Tibial nerve (tissue), 4 donors: ENCODE measurements at regions not wholly inside any gene's neighbourhood (a gene's known extent, or its start where the extent isn't known, plus 50 kb on each side); places are given as distances from the start of the nearest gene placed in this dataset.

Experiments used
- DNase-seq, 2 donors: peaks; one replicate each; pipeline ENCODE4 v3.0.0-alpha.2; 2019; ENCODE audit warnings: low spot score in 2 of 2
- H3K27ac ChIP-seq, 4 donors: fragments of 200-600 bp; sonication (generic) in 3 of 4; one replicate each; pipeline ENCODE4 v1.5.1; 2017 to 2019; ENCODE audit warnings: mild to moderate bottlenecking in 1 of 4
- H3K27me3 ChIP-seq, 2 donors: fragments of 200-600 bp; sonication (generic) in 1 of 2; one replicate each; pipeline versions ENCODE4 v1.5.1 to v1.6.0; 2017 to 2019
- H3K36me3 ChIP-seq, 3 donors: fragments of 200-600 bp; sonication (generic); one replicate each; pipeline ENCODE4 v1.5.1; 2018 to 2019
- H3K4me1 ChIP-seq, 4 donors: fragments of 200-600 bp; sonication (generic) in 3 of 4; one replicate each; pipeline ENCODE4 v1.5.1; 2017 to 2019
- H3K4me3 ChIP-seq, 4 donors: fragments of 200-600 bp; sonication (generic) in 3 of 4; one replicate each; pipeline ENCODE4 v1.5.1; 2017 to 2019; ENCODE audit warnings: mild to moderate bottlenecking in 1 of 4, moderate library complexity in 1 of 4
- H3K9me3 ChIP-seq, 4 donors: fragments of 200-600 bp; sonication (generic) in 3 of 4; one replicate each; pipeline ENCODE4 v1.5.1; 2017 to 2019
- CTCF ChIP-seq, 5 experiments: fragments of 200-600 bp in 3 of 5; fragments of 450-650 bp in 2 of 5; sonication (generic) in 3 of 5; IDR thresholded peaks; one replicate each; pipeline ENCODE4 v1.5.1; 2016 to 2019; ENCODE audit warnings: antibody characterized with exemption in 5 of 5, mild to moderate bottlenecking in 3 of 5, moderate library complexity in 2 of 5
- EP300 ChIP-seq, 2 donors: sonication (generic); formaldehyde crosslinking; IDR thresholded peaks; one replicate each; pipeline ENCODE4 v1.6.1; 2017; ENCODE audit warnings: antibody characterized with exemption in 2 of 2, mild to moderate bottlenecking in 1 of 2
- POLR2A ChIP-seq, 2 donors: fragments of 450-650 bp; IDR thresholded peaks; one replicate each; pipeline ENCODE4 v1.6.1; 2017; ENCODE audit warnings: antibody characterized with exemption in 2 of 2, mild to moderate bottlenecking in 2 of 2, moderate library complexity in 2 of 2
- WGBS, 2 donors: methylation state at CpG; one replicate each; pipeline ENCODE4 v1.1.5; 2018; 5-methylcytosine and 5-hydroxymethylcytosine counted together

DNA sequence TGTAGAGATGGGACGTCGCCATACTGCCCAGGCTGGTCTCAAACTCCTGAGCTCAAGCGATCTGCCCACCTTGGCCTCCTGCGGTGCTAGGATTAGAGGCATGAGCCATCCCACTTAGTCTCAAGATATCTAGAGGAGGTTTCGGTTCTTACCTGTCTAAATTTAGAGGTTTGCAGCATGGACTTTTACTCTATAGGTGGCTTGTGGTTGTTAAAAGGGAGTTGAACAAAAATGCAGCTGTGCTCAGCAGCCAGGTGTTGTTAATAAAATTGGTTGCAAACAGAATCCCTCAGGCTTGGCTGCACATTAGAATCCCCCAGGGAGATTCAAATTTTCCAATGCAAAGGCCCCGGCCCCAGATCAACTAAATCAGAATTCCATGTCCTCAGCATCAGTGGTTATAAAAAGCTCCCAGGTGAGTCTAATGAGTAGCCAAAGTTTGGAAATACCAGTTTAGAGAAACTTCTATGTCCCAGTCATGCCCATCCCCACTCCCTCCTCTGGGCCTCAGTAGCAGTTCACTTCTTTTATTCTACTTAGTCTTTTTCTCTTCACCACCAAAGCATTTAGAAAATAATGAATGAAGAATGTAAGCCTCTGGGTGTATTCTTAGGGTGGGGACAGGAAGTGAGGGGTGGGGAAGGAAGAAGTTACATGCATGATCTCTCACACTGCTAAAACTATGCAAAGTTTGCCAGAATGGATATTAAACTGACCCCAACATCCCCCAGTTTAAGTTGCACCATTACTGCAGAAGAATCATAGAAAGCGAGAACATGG lies 471.0 kb downstream of the COG6 start:
- DNase-seq: no peak
- no peak overlapping the region for H3K4me3 ChIP-seq
- no peak for TF ChIP-seq POLR2A (IDR thresholded peaks at IDR 0.05)
- TF ChIP-seq EP300 (IDR thresholded peaks at IDR 0.05): no peak
- no peaks in the 10 kb centered on the region for H3K27me3 ChIP-seq
- WGBS, 2 donors: 88 to 89% methylated on average over 7 of the region's 7 CpGs
- H3K36me3 ChIP-seq: no peaks in the 10 kb centered on the region
- H3K4me1 ChIP-seq: peaks cover 0 to 18% (median 0%) of the 10 kb centered on the region in 4 donors
- no peak overlapping the region for H3K27ac ChIP-seq
- no peaks in the 10 kb centered on the region for H3K9me3 ChIP-seq

DNA sequence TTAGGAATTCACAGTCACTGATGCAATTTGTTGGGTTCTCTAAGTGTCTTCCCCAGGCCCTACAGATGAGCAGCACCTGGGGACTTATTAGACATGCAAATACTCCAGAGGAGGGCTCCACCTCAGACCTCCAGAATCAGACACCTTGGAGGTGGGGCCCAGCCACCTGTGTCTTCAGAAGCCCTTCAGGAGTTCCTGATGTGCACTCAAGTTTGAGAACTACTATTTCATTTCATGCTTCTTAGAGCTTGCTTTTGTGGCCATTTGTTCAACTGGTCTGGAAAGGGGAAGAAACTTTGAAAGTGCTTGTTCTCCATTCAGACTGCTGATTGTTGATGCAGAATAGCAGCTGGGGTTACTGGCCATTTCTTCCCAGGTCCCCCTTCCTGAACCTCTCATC lies 472.0 kb downstream of the COG6 start:
- no peak overlapping the region for H3K27ac ChIP-seq
- H3K27me3 ChIP-seq: no peaks in the 10 kb centered on the region
- no peak overlapping the region for H3K4me3 ChIP-seq
- DNase-seq: no peak
- peaks cover 0 to 9% (median 0%) of the 10 kb centered on the region in 4 donors for H3K4me1 ChIP-seq
- H3K36me3 ChIP-seq: no peaks in the 10 kb centered on the region
- no peaks in the 10 kb centered on the region for H3K9me3 ChIP-seq
- TF ChIP-seq POLR2A (IDR thresholded peaks at IDR 0.05): no peak

GRCh38 chr13:40127925-40128324 lies 472.5 kb downstream of the COG6 start:
- H3K36me3 ChIP-seq: no peaks in the 10 kb centered on the region
- no peak overlapping the region for H3K27ac ChIP-seq
- H3K4me1 ChIP-seq: peaks cover 0 to 8% (median 0%) of the 10 kb centered on the region in 4 donors
- H3K9me3 ChIP-seq: no peaks in the 10 kb centered on the region
- DNase-seq: no peak
- TF ChIP-seq EP300 (IDR thresholded peaks at IDR 0.05): no peak
- H3K27me3 ChIP-seq: no peaks in the 10 kb centered on the region
- H3K4me3 ChIP-seq: no peak overlapping the region
- 86 to 90% methylated on average over 3 of the region's 3 CpGs for WGBS, 2 donors

GRCh38 chr13:40129467-40129866 lies 474.0 kb downstream of the COG6 start:
- Histone ChIP-seq H3K27ac (no peak overlapping the region), H3K27me3 (no peaks in the 10 kb centered on the region), H3K4me1 (peaks cover 0 to 17% (median 2%) of the 10 kb centered on the region in 4 donors), H3K4me3 (no peak overlapping the region), H3K36me3 (no peaks in the 10 kb centered on the region), H3K9me3 (no peaks in the 10 kb centered on the region)
- 94 to 96% methylated on average over 6 of the region's 6 CpGs for WGBS, 2 donors
- DNase-seq: no peak
- TF ChIP-seq EP300 (IDR thresholded peaks at IDR 0.05): no peak
- TF ChIP-seq POLR2A (IDR thresholded peaks at IDR 0.05): no peak
- TF ChIP-seq CTCF (IDR thresholded peaks at IDR 0.05): no peak

DNA sequence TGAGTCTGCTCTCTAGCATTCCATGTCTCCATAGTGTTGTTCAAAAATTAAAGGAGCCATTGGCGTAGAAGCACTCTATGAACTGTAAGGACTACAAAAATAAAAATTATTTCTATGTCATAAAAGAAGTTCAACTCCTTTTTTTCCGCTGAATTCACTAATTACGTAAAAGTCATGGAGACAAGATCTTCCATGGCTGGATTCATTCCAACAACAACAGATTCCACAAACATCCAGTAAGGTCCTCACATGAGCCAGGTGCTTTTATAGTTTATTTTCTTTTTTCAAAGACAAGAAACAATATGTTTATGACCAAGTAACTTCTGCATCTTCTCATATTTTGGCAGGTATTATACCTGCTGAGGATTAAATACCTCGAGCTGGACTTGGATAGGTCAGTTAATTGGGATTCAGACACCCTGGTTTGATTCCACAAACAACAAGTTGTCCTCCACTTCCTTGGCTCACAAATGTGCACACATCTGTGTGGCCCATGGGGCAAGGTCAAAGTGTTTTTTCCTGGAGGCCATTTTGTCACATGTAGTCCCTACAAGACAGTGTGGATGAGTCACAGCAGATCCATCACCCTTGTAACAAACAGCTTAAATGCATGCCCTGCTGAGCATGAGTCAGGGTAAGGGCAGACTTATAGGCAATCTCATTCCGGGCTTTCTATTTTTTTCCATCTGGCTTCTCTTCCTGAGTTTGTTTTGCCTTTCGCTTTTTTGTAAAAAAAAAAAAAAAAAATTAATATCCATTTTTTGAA lies 475.6 kb downstream of the COG6 start:
- WGBS, 2 donors: 80 to 86% methylated on average over 6 of the region's 6 CpGs
- H3K9me3 ChIP-seq: no peaks in the 10 kb centered on the region
- H3K36me3 ChIP-seq: no peaks in the 10 kb centered on the region
- peaks cover 0 to 17% (median 2%) of the 10 kb centered on the region in 4 donors for H3K4me1 ChIP-seq
- no peaks in the 10 kb centered on the region for H3K27me3 ChIP-seq
- no peak overlapping the region for H3K4me3 ChIP-seq
- DNase-seq: no peak
- TF ChIP-seq EP300 (IDR thresholded peaks at IDR 0.05): no peak
- TF ChIP-seq POLR2A (IDR thresholded peaks at IDR 0.05): no peak
- TF ChIP-seq CTCF (IDR thresholded peaks at IDR 0.05): no peak
- no peak overlapping the region for H3K27ac ChIP-seq

- no peaks in the 10 kb centered on the region for H3K27me3 ChIP-seq
- DNase-seq: no peak
- H3K36me3 ChIP-seq: no peaks in the 10 kb centered on the region
- H3K4me3 ChIP-seq: no peak overlapping the region
- peaks cover 0 to 10% (median 2%) of the 10 kb centered on the region in 4 donors for H3K4me1 ChIP-seq
- WGBS, 2 donors: 96% methylated on average over 3 of the region's 3 CpGs
- no peak overlapping the region for H3K27ac ChIP-seq
- TF ChIP-seq EP300 (IDR thresholded peaks at IDR 0.05) (no peak), POLR2A (IDR thresholded peaks at IDR 0.05) (no peak), CTCF (IDR thresholded peaks at IDR 0.05) (no peak)
- H3K9me3 ChIP-seq: no peaks in the 10 kb centered on the region
Observed at GRCh38 chr13:40132249-40132648, 476.8 kb downstream of the COG6 start.
